A673 (cell line): ENCODE measurements at regions not wholly inside any gene's neighbourhood (a gene's known extent, or its start where the extent isn't known, plus 50 kb on each side); places are given as distances from the start of the nearest gene placed in this dataset.

ENCODE experiments used
- BruUV-seq: library from RNA; stranded (reverse); fragments of 400-500 nt; replicated peaks from 2 replicates; lab custom pipeline; 2021; lab: Mats Ljungman, UMichigan
- CTCF ChIA-PET: fragments of 300-600 bp; sonication (Branson Sonifier 250); formaldehyde crosslinking; loops from one replicate; lab custom pipeline; 2022; ENCODE audit warnings: antibody characterized with exemption; lab: Charles Lee
- POLR2A ChIA-PET: fragments of 300-600 bp; sonication (Branson Sonifier 250); formaldehyde crosslinking; loops from one replicate; lab custom pipeline; 2022; ENCODE audit warnings: antibody characterized with exemption; ENCODE audit not compliant: low non-redundant PET; lab: Charles Lee
- DNase-seq: peaks from one replicate; pipeline ENCODE4 v3.0.0-alpha.2; 2015; ENCODE audit warnings: low spot score
- H3K27ac ChIP-seq: fragments of 200-600 bp; sonication (generic); 2 replicates; pipeline ENCODE4 v1.5.1; 2016; ENCODE audit warnings: mixed run types, low read depth, mild to moderate bottlenecking, mixed read lengths, antibody characterized with exemption, low read length; ENCODE audit not compliant: poor library complexity, severe bottlenecking
- H3K27me3 ChIP-seq: fragments of 200-600 bp; sonication (generic); replicated peaks from 2 replicates; pipeline ENCODE4 v1.6.1; 2017; ENCODE audit warnings: mixed run types, low read depth, mild to moderate bottlenecking, mixed read lengths, antibody characterized with exemption, low read length; ENCODE audit not compliant: insufficient read depth, poor library complexity
- H3K36me3 ChIP-seq: fragments of 200-600 bp; sonication (generic); 2 replicates; pipeline ENCODE4 v1.6.1; 2016; ENCODE audit warnings: mixed run types, mild to moderate bottlenecking, mixed read lengths, antibody characterized with exemption, low read length; ENCODE audit not compliant: insufficient read depth, poor library complexity, severe bottlenecking
- H3K4me1 ChIP-seq: fragments of 200-600 bp; sonication (generic); 2 replicates; pipeline ENCODE4 v1.6.1; 2017; ENCODE audit warnings: mixed run types, mild to moderate bottlenecking, mixed read lengths, antibody characterized with exemption, low read length; ENCODE audit not compliant: insufficient read depth, poor library complexity, severe bottlenecking
- H3K4me3 ChIP-seq: fragments of 200-600 bp; sonication (generic); 2 replicates; pipeline ENCODE4 v1.5.1; 2016; ENCODE audit warnings: low read depth, mixed run types, mild to moderate bottlenecking, mixed read lengths, low read length; ENCODE audit not compliant: poor library complexity, severe bottlenecking
- H3K9me3 ChIP-seq: fragments of 200-600 bp; sonication (generic); 2 replicates; pipeline ENCODE4 v1.6.1; 2016; ENCODE audit warnings: mixed run types, low read depth, mild to moderate bottlenecking, mixed read lengths, antibody characterized with exemption, low read length; ENCODE audit not compliant: poor library complexity, severe bottlenecking
- CTCF ChIP-seq: fragments of 300-800, 200-600 bp; sonication (generic); conservative IDR thresholded peaks from 2 replicates; pipeline ENCODE4 v1.5.1; 2017; ENCODE audit warnings: low read depth, mild to moderate bottlenecking, antibody characterized with exemption, low read length, moderate library complexity, mixed read lengths
- EZH2 ChIP-seq: fragments of 200-600 bp; sonication (generic); IDR thresholded peaks from 2 replicates; pipeline ENCODE4 v1.6.1; 2017; ENCODE audit warnings: borderline replicate concordance, low read depth, mild to moderate bottlenecking, mixed read lengths, antibody characterized with exemption, low read length; ENCODE audit not compliant: poor library complexity, severe bottlenecking
- intact Hi-C: fragments of 100-400 bp; cut with micrococcal nuclease; formaldehyde crosslinking; loops from one replicate; pipeline ENCODE4 v1.10.0; 2022; ENCODE audit not compliant: unreplicated experiment

GRCh38 chr5:92126182-92126581, 743.1 kb upstream of the ARRDC3 start:
- ChIA-PET CTCF (no interaction called here), POLR2A (no interaction called here)
- H3K27me3 ChIP-seq: no peaks in the 10 kb centered on the region
- no TSS peak for BruUV-seq
- H3K27ac ChIP-seq: no peak overlapping the region
- no peaks in the 10 kb centered on the region for H3K4me1 ChIP-seq
- H3K36me3 ChIP-seq: no peaks in the 10 kb centered on the region
- intact Hi-C loops: no loop called here
- H3K4me3 ChIP-seq: no peak overlapping the region
- TF ChIP-seq EZH2: no peak
- no peak for TF ChIP-seq CTCF
- DNase-seq: no peak
- H3K9me3 ChIP-seq: no peaks in the 10 kb centered on the region

- BruUV-seq: no TSS peak
- H3K36me3 ChIP-seq: no peaks in the 10 kb centered on the region
- no peak for DNase-seq
- POLR2A ChIA-PET: no interaction called here
- intact Hi-C loops: no loop called here
- no peaks in the 10 kb centered on the region for H3K9me3 ChIP-seq
- CTCF ChIA-PET: no interaction called here
- TF ChIP-seq EZH2 (no peak), CTCF (no peak)
- H3K4me1 ChIP-seq: no peaks in the 10 kb centered on the region
- no peaks in the 10 kb centered on the region for H3K27me3 ChIP-seq
- H3K4me3 ChIP-seq: no peak overlapping the region
- no peak overlapping the region for H3K27ac ChIP-seq
These were observed 736.0 kb upstream of the ARRDC3 start for GRCh38 chr5:92119110-92119509.

GRCh38 chr5:92106808-92107207, 723.7 kb upstream of the ARRDC3 start:
- CTCF ChIA-PET: no interaction called here
- intact Hi-C loops: no loop called here
- TF ChIP-seq EZH2: no peak
- no peak for TF ChIP-seq CTCF
- Histone ChIP-seq H3K4me3 (no peak overlapping the region), H3K27me3 (no peaks in the 10 kb centered on the region), H3K9me3 (no peaks in the 10 kb centered on the region), H3K27ac (no peak overlapping the region), H3K4me1 (no peaks in the 10 kb centered on the region), H3K36me3 (no peaks in the 10 kb centered on the region)
- no TSS peak for BruUV-seq
- no peak for DNase-seq
- POLR2A ChIA-PET: no interaction called here
